Brain pericyte (primary cell): ENCODE measurements at regions not wholly inside any gene's neighbourhood (a gene's known extent, or its start where the extent isn't known, plus 50 kb on each side); places are given as distances from the start of the nearest gene placed in this dataset.

Source experiments
- DNase-seq: peaks from one replicate; pipeline ENCODE4 v3.0.0-alpha.2; 2012; ENCODE audit warnings: low read depth, low spot score

- no peak for DNase-seq
Measured at GRCh38 chr2:129428086-129428660, 551.3 kb upstream of the RAB6C start.

- DNase-seq, result no peak
Measured at GRCh38 chr2:129430911-129431310, 548.6 kb upstream of the RAB6C start.

GRCh38 chr2:129431881-129432280, 547.6 kb upstream of the RAB6C start:
- DNase-seq, result no peak

GRCh38 chr2:129436809-129437208, 542.7 kb upstream of the RAB6C start:
- no peak for DNase-seq

- DNase-seq, result no peak
Measured at GRCh38 chr2:129437725-129438124, 541.7 kb upstream of the RAB6C start.

- DNase-seq, result no peak
Measured at GRCh38 chr2:129438501-129439057, 540.9 kb upstream of the RAB6C start.

- no peak for DNase-seq
Measured at GRCh38 chr2:129439406-129440302, 539.8 kb upstream of the RAB6C start.

GRCh38 chr2:129441610-129442009, 537.9 kb upstream of the RAB6C start:
- DNase-seq, result no peak

GRCh38 chr2:129443235-129443864, 536.1 kb upstream of the RAB6C start:
- DNase-seq, result no peak

GRCh38 chr2:129443865-129444739, 535.4 kb upstream of the RAB6C start:
- DNase-seq, result no peak

GRCh38 chr2:129444751-129445150, 534.7 kb upstream of the RAB6C start:
- DNase-seq, result no peak

- DNase-seq, result no peak
Measured at GRCh38 chr2:129456691-129457090, 522.8 kb upstream of the RAB6C start.

GRCh38 chr2:129457277-129457818, 522.1 kb upstream of the RAB6C start:
- DNase-seq, result no peak

GRCh38 chr2:129458006-129458405, 521.5 kb upstream of the RAB6C start:
- DNase-seq, result no peak

GRCh38 chr2:129458436-129458835, 521.0 kb upstream of the RAB6C start:
- no peak for DNase-seq

- DNase-seq, result no peak
Measured at GRCh38 chr2:129459200-129459876, 520.1 kb upstream of the RAB6C start.

GRCh38 chr2:129459881-129460280, 519.6 kb upstream of the RAB6C start:
- DNase-seq, result no peak

- DNase-seq, result no peak
Measured at GRCh38 chr2:129460299-129461198, 518.9 kb upstream of the RAB6C start.

- no peak for DNase-seq
Measured at GRCh38 chr2:129462349-129462748, 517.1 kb upstream of the RAB6C start.

GRCh38 chr2:129462967-129463366, 516.5 kb upstream of the RAB6C start:
- no peak for DNase-seq
